ENCODE measurements at regions not wholly inside any gene's neighbourhood (a gene's known extent, or its start where the extent isn't known, plus 50 kb on each side); places are given as distances from the start of the nearest gene placed in this dataset.

- Histone ChIP-seq H3K27me3 (no peaks in the 10 kb centered on the region), H3K4me1 (ENCODE audit: low read depth) (no peaks in the 10 kb centered on the region), H3K27ac (no peak overlapping the region), H3K36me3 (no peaks in the 10 kb centered on the region), H3K9me3 (ENCODE audit: low read depth) (no peaks in the 10 kb centered on the region), H3K4me3 (no peak overlapping the region)
- no peak for DNase-seq (ENCODE audit: low read depth in 1 of 2, low spot score in 1 of 2)
- no peak for TF ChIP-seq CTCF (IDR thresholded peaks at IDR 0.05; ENCODE audit: low read depth, low read length)
Measured at GRCh38 chr13:65540175-65540574, 1690.0 kb downstream of the PCDH9 start.

GRCh38 chr13:65535370-65535769 lies 1694.8 kb downstream of the PCDH9 start:
- H3K27ac ChIP-seq, result no peak overlapping the region
- no peaks in the 10 kb centered on the region for H3K36me3 ChIP-seq
- peaks cover 11% of the 10 kb centered on the region for H3K4me1 ChIP-seq (ENCODE audit: low read depth)
- no peak overlapping the region for H3K4me3 ChIP-seq
- H3K27me3 ChIP-seq, result no peaks in the 10 kb centered on the region
- DNase-seq (ENCODE audit: low read depth in 1 of 2, low spot score in 1 of 2), result no peak
- TF ChIP-seq CTCF (IDR thresholded peaks at IDR 0.05; ENCODE audit: low read depth, low read length), result no peak
- H3K9me3 ChIP-seq (ENCODE audit: low read depth), result no peaks in the 10 kb centered on the region

- Histone ChIP-seq H3K4me3 (no peak overlapping the region), H3K27me3 (no peaks in the 10 kb centered on the region), H3K36me3 (no peaks in the 10 kb centered on the region), H3K4me1 (ENCODE audit: low read depth) (peaks cover 37% of the 10 kb centered on the region), H3K9me3 (ENCODE audit: low read depth) (no peaks in the 10 kb centered on the region), H3K27ac (no peak overlapping the region)
- no peak for TF ChIP-seq CTCF (IDR thresholded peaks at IDR 0.05; ENCODE audit: low read depth, low read length)
- DNase-seq (ENCODE audit: low read depth in 1 of 2, low spot score in 1 of 2), result no peak
Measured at GRCh38 chr13:65532231-65532630, 1697.9 kb downstream of the PCDH9 start.

DNA sequence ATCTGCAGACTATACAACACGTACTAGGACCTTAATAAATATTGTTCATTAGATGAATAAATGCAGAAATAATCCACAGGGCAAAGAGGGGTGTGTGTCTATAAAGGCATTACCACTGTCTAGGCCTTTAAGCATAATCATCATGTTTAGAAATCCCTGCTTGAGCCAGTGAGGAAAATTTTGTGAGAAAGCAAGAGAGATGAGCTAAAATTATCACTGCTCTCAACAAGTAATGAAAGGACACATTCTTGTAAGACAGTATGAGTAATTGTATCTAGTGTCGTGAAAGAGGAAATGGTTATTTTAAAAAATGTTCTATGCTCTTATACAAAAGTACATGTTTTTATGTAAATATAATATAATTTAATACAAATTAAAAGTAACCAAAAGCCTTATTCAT lies 1699.4 kb downstream of the PCDH9 start:
- peak in 1 of 2 donors; percentile 13 for DNase-seq (ENCODE audit: low read depth in 1 of 2, low spot score in 1 of 2)
- Histone ChIP-seq H3K4me3 (no peak overlapping the region), H3K9me3 (ENCODE audit: low read depth) (no peaks in the 10 kb centered on the region), H3K27me3 (no peaks in the 10 kb centered on the region), H3K4me1 (ENCODE audit: low read depth) (peaks cover 37% of the 10 kb centered on the region), H3K27ac (peak overlapping the region; percentile 61), H3K36me3 (no peaks in the 10 kb centered on the region)
- TF ChIP-seq CTCF (IDR thresholded peaks at IDR 0.05; ENCODE audit: low read depth, low read length), result no peak

- DNase-seq (ENCODE audit: low read depth in 1 of 2, low spot score in 1 of 2), result no peak
- peaks cover 37% of the 10 kb centered on the region for H3K4me1 ChIP-seq (ENCODE audit: low read depth)
- H3K36me3 ChIP-seq, result no peaks in the 10 kb centered on the region
- H3K27me3 ChIP-seq, result no peaks in the 10 kb centered on the region
- H3K9me3 ChIP-seq (ENCODE audit: low read depth), result no peaks in the 10 kb centered on the region
- H3K27ac ChIP-seq, result no peak overlapping the region
- H3K4me3 ChIP-seq, result no peak overlapping the region
- TF ChIP-seq CTCF (IDR thresholded peaks at IDR 0.05; ENCODE audit: low read depth, low read length), result no peak
Measured at GRCh38 chr13:65529541-65529940, 1700.6 kb downstream of the PCDH9 start.

DNA sequence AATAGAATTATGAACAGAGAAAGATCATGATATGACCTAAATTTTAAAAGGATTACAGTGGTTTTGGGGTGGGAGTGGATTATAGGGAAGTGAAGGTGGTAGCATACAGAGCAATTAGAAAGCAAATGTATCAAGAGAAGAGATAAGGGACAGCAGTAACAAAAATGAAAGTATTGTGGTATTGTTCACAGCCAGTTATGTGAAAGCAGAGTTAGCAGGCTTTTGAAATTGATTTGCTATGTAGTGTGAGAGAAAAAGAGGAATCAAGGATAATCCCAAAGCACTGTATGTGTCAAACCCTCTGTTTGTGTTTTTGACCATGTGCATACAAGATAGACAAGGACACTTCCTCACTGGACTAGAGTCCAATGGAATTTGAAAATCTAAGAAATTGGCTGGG lies 1721.4 kb downstream of the PCDH9 start:
- no peaks in the 10 kb centered on the region for H3K36me3 ChIP-seq
- H3K4me3 ChIP-seq, result no peak overlapping the region
- TF ChIP-seq CTCF (IDR thresholded peaks at IDR 0.05; ENCODE audit: low read depth, low read length), result no peak
- H3K4me1 ChIP-seq (ENCODE audit: low read depth), result peaks cover 9% of the 10 kb centered on the region
- H3K27me3 ChIP-seq, result no peaks in the 10 kb centered on the region
- no peak overlapping the region for H3K27ac ChIP-seq
- DNase-seq (ENCODE audit: low read depth in 1 of 2, low spot score in 1 of 2), result no peak
- H3K9me3 ChIP-seq (ENCODE audit: low read depth), result no peaks in the 10 kb centered on the region
